T-helper 2 cell treated with Interferon-gamma antibody and Interleukin-4, amounts not matched to agents 5 μg/mL and 100 μg/mL, for 36 hours (primary cell): ENCODE measurements at regions not wholly inside any gene's neighbourhood (a gene's known extent, or its start where the extent isn't known, plus 50 kb on each side); places are given as distances from the start of the nearest gene placed in this dataset.

Source experiments
- DNase-seq: peaks from one replicate; pipeline ENCODE4 v3.0.0; 2021; ENCODE audit warnings: low spot score
- H3K27ac Mint-ChIP-seq: one replicate; pipeline ENCODE4 v1.8.0; 2021; ENCODE audit warnings: mild to moderate bottlenecking, mixed read lengths
- H3K27me3 Mint-ChIP-seq: one replicate; pipeline ENCODE4 v1.8.0; 2021; ENCODE audit warnings: low read depth, mixed read lengths
- H3K36me3 Mint-ChIP-seq: one replicate; pipeline ENCODE4 v1.8.0; 2021; ENCODE audit warnings: low read depth, mixed read lengths
- H3K4me1 Mint-ChIP-seq: one replicate; pipeline ENCODE4 v1.8.0; 2021; ENCODE audit warnings: low read depth, mixed read lengths
- H3K4me3 Mint-ChIP-seq: one replicate; pipeline ENCODE4 v1.8.0; 2022; ENCODE audit warnings: mild to moderate bottlenecking, moderate library complexity, mixed read lengths
- H3K9me3 Mint-ChIP-seq: one replicate; pipeline ENCODE4 v1.8.0; 2021; ENCODE audit warnings: mixed read lengths

GRCh38 chr16:50434872-50435478, 66.2 kb upstream of the BRD7 start:
- no peaks in the 10 kb centered on the region for H3K4me1 Mint-ChIP-seq
- H3K36me3 Mint-ChIP-seq, result no peaks in the 10 kb centered on the region
- no peak overlapping the region for H3K4me3 Mint-ChIP-seq
- DNase-seq, result no peak
- H3K27ac Mint-ChIP-seq, result no peak overlapping the region
- H3K9me3 Mint-ChIP-seq, result peaks cover 10% of the 10 kb centered on the region
- H3K27me3 Mint-ChIP-seq, result peaks cover 14% of the 10 kb centered on the region

GRCh38 chr16:50430076-50430475, 61.3 kb upstream of the BRD7 start:
- H3K27me3 Mint-ChIP-seq, result peaks cover 17% of the 10 kb centered on the region
- H3K36me3 Mint-ChIP-seq, result no peaks in the 10 kb centered on the region
- DNase-seq, result no peak
- no peaks in the 10 kb centered on the region for H3K9me3 Mint-ChIP-seq
- no peak overlapping the region for H3K4me3 Mint-ChIP-seq
- no peaks in the 10 kb centered on the region for H3K4me1 Mint-ChIP-seq
- no peak overlapping the region for H3K27ac Mint-ChIP-seq

- H3K36me3 Mint-ChIP-seq, result no peaks in the 10 kb centered on the region
- no peaks in the 10 kb centered on the region for H3K9me3 Mint-ChIP-seq
- no peak overlapping the region for H3K27ac Mint-ChIP-seq
These were observed 60.0 kb upstream of the BRD7 start for GRCh38 chr16:50428742-50429141.

GRCh38 chr16:50428116-50428515, 59.3 kb upstream of the BRD7 start:
- no peak overlapping the region for H3K4me3 Mint-ChIP-seq
- peaks cover 12% of the 10 kb centered on the region for H3K27me3 Mint-ChIP-seq
- H3K4me1 Mint-ChIP-seq, result no peaks in the 10 kb centered on the region

More at GRCh38 chr16:50428742-50429141, 60.0 kb upstream of the BRD7 start:
- Mint-ChIP-seq H3K4me3 (no peak overlapping the region), H3K27me3 (peaks cover 14% of the 10 kb centered on the region), H3K4me1 (no peaks in the 10 kb centered on the region)
- DNase-seq, result no peak

GRCh38 chr16:50427107-50427506, 58.3 kb upstream of the BRD7 start:
- H3K9me3 Mint-ChIP-seq, result no peaks in the 10 kb centered on the region
- H3K27ac Mint-ChIP-seq, result no peak overlapping the region

More at GRCh38 chr16:50428116-50428515, 59.3 kb upstream of the BRD7 start:
- H3K9me3 Mint-ChIP-seq, result no peaks in the 10 kb centered on the region
- no peak overlapping the region for H3K27ac Mint-ChIP-seq
- DNase-seq, result no peak
- no peaks in the 10 kb centered on the region for H3K36me3 Mint-ChIP-seq

GRCh38 chr16:50425648-50426047, 56.9 kb upstream of the BRD7 start:
- peaks cover 5% of the 10 kb centered on the region for H3K27me3 Mint-ChIP-seq

More at GRCh38 chr16:50427107-50427506, 58.3 kb upstream of the BRD7 start:
- H3K36me3 Mint-ChIP-seq, result no peaks in the 10 kb centered on the region
- no peaks in the 10 kb centered on the region for H3K4me1 Mint-ChIP-seq
- H3K4me3 Mint-ChIP-seq, result no peak overlapping the region
- H3K27me3 Mint-ChIP-seq, result peaks cover 5% of the 10 kb centered on the region
- no peak for DNase-seq

GRCh38 chr16:50425044-50425443, 56.3 kb upstream of the BRD7 start:
- no peak overlapping the region for H3K4me3 Mint-ChIP-seq
- no peaks in the 10 kb centered on the region for H3K4me1 Mint-ChIP-seq
- H3K9me3 Mint-ChIP-seq, result peaks cover 8% of the 10 kb centered on the region
- H3K36me3 Mint-ChIP-seq, result no peaks in the 10 kb centered on the region
- H3K27me3 Mint-ChIP-seq, result peaks cover 5% of the 10 kb centered on the region
- H3K27ac Mint-ChIP-seq, result no peak overlapping the region
- no peak for DNase-seq

More at GRCh38 chr16:50425648-50426047, 56.9 kb upstream of the BRD7 start:
- H3K36me3 Mint-ChIP-seq, result no peaks in the 10 kb centered on the region
- H3K27ac Mint-ChIP-seq, result no peak overlapping the region
- H3K9me3 Mint-ChIP-seq, result peaks cover 4% of the 10 kb centered on the region
- no peak overlapping the region for H3K4me3 Mint-ChIP-seq
- H3K4me1 Mint-ChIP-seq, result no peaks in the 10 kb centered on the region
- DNase-seq, result no peak

- Mint-ChIP-seq H3K27me3 (peaks cover 10% of the 10 kb centered on the region), H3K4me1 (no peaks in the 10 kb centered on the region), H3K9me3 (peaks cover 28% of the 10 kb centered on the region), H3K36me3 (peaks cover 2% of the 10 kb centered on the region), H3K4me3 (no peak overlapping the region), H3K27ac (no peak overlapping the region)
- DNase-seq, result no peak
These were observed 54.1 kb upstream of the BRD7 start for GRCh38 chr16:50422926-50423325.

GRCh38 chr16:50419116-50419515, 50.3 kb upstream of the BRD7 start:
- no peak for DNase-seq
- Mint-ChIP-seq H3K4me3 (no peak overlapping the region), H3K36me3 (peaks cover 2% of the 10 kb centered on the region), H3K27me3 (peaks cover 10% of the 10 kb centered on the region), H3K9me3 (peaks cover 48% of the 10 kb centered on the region), H3K27ac (no peak overlapping the region), H3K4me1 (no peaks in the 10 kb centered on the region)
